GM12878 (cell line): ENCODE measurements at regions not wholly inside any gene's neighbourhood (a gene's known extent, or its start where the extent isn't known, plus 50 kb on each side); places are given as distances from the start of the nearest gene placed in this dataset.

Experiments used
- ATAC-seq: fragments of 200-7000 bp; cut with Tn5 transposase; 3 replicates; pipeline ENCODE4 v1.9.1; 2020; ENCODE audit warnings: mild to moderate bottlenecking, moderate library complexity
- BruUV-seq: library from RNA; stranded (reverse); fragments of 400-500 nt; replicated peaks from 2 replicates; lab custom pipeline; 2021; lab: Mats Ljungman, UMichigan
- CTCF ChIA-PET: fragments of 300-600 bp; sonication (Branson Sonifier 250); formaldehyde crosslinking; extraction: SDS; loops from one replicate; lab custom pipeline; 2021; ENCODE audit warnings: inconsistent platforms; lab: Yijun Ruan, JAX
- POLR2A ChIA-PET: fragments of 350-600 bp; formaldehyde crosslinking; extraction: SDS; loops from one replicate; lab custom pipeline; 2021; ENCODE audit warnings: inconsistent platforms; lab: Charles Lee
- RAD21 ChIA-PET: fragments of 300-600 bp; sonication (Branson Sonifier 250); formaldehyde crosslinking; loops from one replicate; lab custom pipeline; 2023; ENCODE audit warnings: antibody characterized with exemption; ENCODE audit not compliant: unreplicated experiment; lab: Charles Lee
- SMC1A ChIA-PET: fragments of 300-600 bp; sonication (Branson Sonifier 250); formaldehyde crosslinking; loops from one replicate; lab custom pipeline; 2023; ENCODE audit not compliant: unreplicated experiment, uncharacterized antibody; lab: Charles Lee
- DNase-seq: peaks from one replicate; pipeline ENCODE4 v3.0.0-alpha.2; 2011; ENCODE audit warnings: low read depth, low spot score
- FAIRE-seq: peaks from 3 replicates; lab custom pipeline; 2011; peaks lifted over from hg19 to GRCh38; lab: Jason Lieb, UNC
- H2AFZ ChIP-seq: 2 replicates; pipeline ENCODE4 v1.6.0; 2011; ENCODE audit warnings: low read depth, low read length, control low read depth; ENCODE audit not compliant: control insufficient read depth
- H3K27ac ChIP-seq: 2 replicates; pipeline ENCODE4 v1.5.1; 2011; ENCODE audit warnings: control low read depth; ENCODE audit not compliant: control insufficient read depth, insufficient read depth
- H3K27me3 ChIP-seq, 2 experiments: replicated peaks in 1 of 2; 2 replicates each; pipeline versions ENCODE4 v1.6.0 to v1.6.1; 2011; ENCODE audit warnings: low read length in 1 of 2; ENCODE audit not compliant: control insufficient read depth in 2 of 2, insufficient read depth in 2 of 2
- H3K36me3 ChIP-seq, 2 experiments: 2 replicates each; pipeline ENCODE4 v1.5.1; 2011; ENCODE audit warnings: low read length in 1 of 2; ENCODE audit not compliant: control insufficient read depth in 2 of 2, insufficient read depth in 2 of 2
- H3K4me1 ChIP-seq: 2 replicates; pipeline ENCODE4 v1.6.1; 2011; ENCODE audit warnings: mild to moderate bottlenecking, low read length, moderate library complexity, mixed read lengths; ENCODE audit not compliant: control insufficient read depth, insufficient read depth
- H3K4me2 ChIP-seq: 2 replicates; pipeline ENCODE4 v1.6.0; 2011; ENCODE audit warnings: control low read depth; ENCODE audit not compliant: control insufficient read depth, insufficient read depth
- H3K4me3 ChIP-seq: fragments of 200-600 bp; sonication (generic); 2 replicates; pipeline ENCODE4 v1.5.1; 2016
- H3K79me2 ChIP-seq: 2 replicates; pipeline ENCODE4 v1.6.0; 2011; ENCODE audit warnings: low read length; ENCODE audit not compliant: control insufficient read depth, insufficient read depth
- H3K9ac ChIP-seq: 2 replicates; pipeline ENCODE4 v1.8.0; 2011; ENCODE audit warnings: low read length, control low read depth, mixed read lengths; ENCODE audit not compliant: control insufficient read depth, insufficient read depth
- H3K9me3 ChIP-seq: replicated peaks from 3 replicates; pipeline ENCODE4 v1.5.1; 2011; ENCODE audit warnings: mild to moderate bottlenecking, low read length; ENCODE audit not compliant: control insufficient read depth, insufficient read depth
- H4K20me1 ChIP-seq: 2 replicates; pipeline ENCODE4 v1.6.0; 2011; ENCODE audit not compliant: control insufficient read depth, insufficient read depth
- BCLAF1 ChIP-seq: fragments of 450-650 bp; IDR thresholded peaks from 2 replicates; pipeline ENCODE4 v1.6.1; 2017; ENCODE audit warnings: antibody characterized with exemption, mild to moderate bottlenecking, moderate library complexity
- CBFB ChIP-seq: IDR thresholded peaks from 2 replicates; pipeline ENCODE4 v1.6.1; 2016; ENCODE audit warnings: antibody characterized with exemption, low read depth
- EP300 ChIP-seq, 2 experiments: fragments of 150-350 bp in 1 of 2; IDR thresholded peaks; 2 replicates each; pipeline ENCODE4 v1.6.1; 2011 to 2012; ENCODE audit warnings: low read depth in 2 of 2, low read length in 2 of 2, borderline replicate concordance in 1 of 2, improper control_type of control experiment in 1 of 2, inconsistent platforms in 1 of 2; ENCODE audit not compliant: control insufficient read depth in 1 of 2
- NR2C1 ChIP-seq: fragments of 450-650 bp; IDR thresholded peaks from 2 replicates; pipeline ENCODE4 v1.6.1; 2017; ENCODE audit warnings: antibody characterized with exemption, mild to moderate bottlenecking, moderate library complexity
- RAD21 ChIP-seq: IDR thresholded peaks from 2 replicates; pipeline ENCODE4 v1.6.1; 2011; ENCODE audit warnings: mild to moderate bottlenecking, low read depth, low read length, moderate library complexity; ENCODE audit not compliant: insufficient read depth
- SKIL ChIP-seq: fragments of 450-650 bp; IDR thresholded peaks from 2 replicates; pipeline ENCODE4 v1.6.1; 2017; ENCODE audit warnings: mild to moderate bottlenecking, low read depth, inconsistent platforms; ENCODE audit not compliant: poor library complexity, severe bottlenecking
- TAF1 ChIP-seq: IDR thresholded peaks from 2 replicates; pipeline ENCODE4 v1.6.1; 2011; ENCODE audit warnings: mild to moderate bottlenecking, low read depth, low read length, borderline replicate concordance
- ZBED1 ChIP-seq: IDR thresholded peaks from 2 replicates; pipeline ENCODE4 v1.6.1; 2016; ENCODE audit warnings: borderline replicate concordance
- ZZZ3 ChIP-seq: IDR thresholded peaks from 2 replicates; pipeline ENCODE4 v1.6.1; 2011; ENCODE audit warnings: low read depth; ENCODE audit not compliant: control insufficient read depth, insufficient read length
- WGBS: methylation state at CpG from one replicate; pipeline ENCODE4 v1.1.6; 2016; ENCODE audit warnings: low lambda C conversion rate; ENCODE audit not compliant: insufficient replicate concordance, insufficient coverage; ENCODE audit errors: missing lambda C conversion rate; 5-methylcytosine and 5-hydroxymethylcytosine counted together
- in situ Hi-C: fragments of 300-500 bp; cut with MboI; formaldehyde crosslinking; loops from 9 replicates; pipeline ENCODE4 v1.14.3; 2018; ENCODE audit warnings: mixed read lengths
- intact Hi-C: fragments of 100-400 bp; cut with micrococcal nuclease; formaldehyde crosslinking; loops from one replicate; pipeline ENCODE4 v1.14.2; 2022; ENCODE audit not compliant: unreplicated experiment

GRCh38 chr13:50195045-50195444 lies 179.8 kb downstream of the KCNRG start:
- TF ChIP-seq EP300 (IDR thresholded peaks at IDR 0.05; ENCODE audit: borderline replicate concordance in 1 of 2, control insufficient read depth in 1 of 2, low read depth in 2 of 2, low read length in 2 of 2) (no peak), BCLAF1 (no peak), RAD21 (no peak), SKIL (no peak), TAF1 (no peak), ZBED1 (no peak), CBFB (no peak), ZZZ3 (no peak), NR2C1 (no peak)
- H3K9me3 ChIP-seq, result no peaks in the 10 kb centered on the region; the same call in 2 of the 3 replicates
- no peak overlapping the region for H2AFZ ChIP-seq
- H3K27ac ChIP-seq, result no peak overlapping the region
- ChIA-PET CTCF (no interaction called here), SMC1A (no interaction called here), POLR2A (no interaction called here), RAD21 (no interaction called here)
- no peak overlapping the region for H3K9ac ChIP-seq
- DNase-seq, result no peak
- no peak overlapping the region for H3K4me3 ChIP-seq
- H3K4me1 ChIP-seq, result no peaks in the 10 kb centered on the region
- ATAC-seq, result no peak
- no peak overlapping the region for H3K4me2 ChIP-seq
- WGBS, result 0% methylated on average over 4 of the region's 4 CpGs
- peaks cover 0 to 5% of the 10 kb centered on the region in 2 experiments; a peak in 2 of 4 replicates for H3K27me3 ChIP-seq
- H4K20me1 ChIP-seq, result no peaks in the 10 kb centered on the region
- H3K36me3 ChIP-seq, result no peaks in the 10 kb centered on the region
- in situ Hi-C loops, result no loop called here
- intact Hi-C loops, result no loop called here
- FAIRE-seq, result no peak
- H3K79me2 ChIP-seq, result no peaks in the 10 kb centered on the region
- BruUV-seq, result no TSS peak
